Neural cell (in vitro differentiated cells): ENCODE measurements at regions not wholly inside any gene's neighbourhood (a gene's known extent, or its start where the extent isn't known, plus 50 kb on each side); places are given as distances from the start of the nearest gene placed in this dataset.

Source experiments
- CTCF ChIP-seq: fragments of 450-650 bp; IDR thresholded peaks from 2 replicates; pipeline ENCODE4 v1.5.1; 2014; ENCODE audit warnings: antibody characterized with exemption, mild to moderate bottlenecking, moderate library complexity; ENCODE audit not compliant: poor library complexity, severe bottlenecking
- MXI1 ChIP-seq: fragments of 450-650 bp; conservative IDR thresholded peaks from 2 replicates; pipeline ENCODE4 v1.6.1; 2014; ENCODE audit warnings: antibody characterized with exemption, mild to moderate bottlenecking; ENCODE audit not compliant: poor library complexity, severe bottlenecking
- REST ChIP-seq: IDR thresholded peaks from 2 replicates; pipeline ENCODE4 v1.6.1; 2012; ENCODE audit warnings: borderline replicate concordance

- TF ChIP-seq CTCF (no peak), REST (no peak), MXI1 (no peak)
These were observed 435.8 kb upstream of the MEIS1 start for GRCh38 chr2:65999103-65999502.
